GM19023 (cell line): ENCODE measurements at regions not wholly inside any gene's neighbourhood (a gene's known extent, or its start where the extent isn't known, plus 50 kb on each side); places are given as distances from the start of the nearest gene placed in this dataset.
A peak's percentile ranks its signal among the peaks of the same experiment; 100 is the strongest.
"Not testable (repeated sequence)": the region's sequence is repeated elsewhere in the genome, so short reads cannot be mapped to it uniquely, and the experiment has no call there.

Source experiments
- ATAC-seq: cut with Tn5 transposase; IDR thresholded peaks from one replicate; pipeline ENCODE4 v1.9.1; 2021; ENCODE audit warnings: mild to moderate bottlenecking, moderate library complexity; ENCODE audit not compliant: unreplicated experiment

DNA sequence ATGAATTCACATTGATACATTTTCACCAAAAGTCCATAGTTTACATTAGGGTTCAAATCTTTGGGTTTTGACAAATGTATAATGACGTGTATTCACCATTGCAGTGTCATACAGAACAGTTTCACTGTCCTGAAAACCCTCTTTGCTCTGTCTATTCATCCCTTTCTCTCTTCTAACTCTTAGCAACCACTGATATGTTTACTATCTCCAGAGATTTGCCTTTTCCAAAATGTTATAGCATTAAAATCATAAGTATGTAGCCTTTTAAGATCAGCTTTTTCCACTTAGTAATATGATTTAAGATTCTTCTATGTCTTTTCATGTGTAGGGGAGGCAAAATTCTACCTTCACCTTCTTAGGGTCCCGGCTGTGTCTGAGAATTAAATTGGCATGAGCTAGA, 203.8 kb downstream of the TPRG1 start:
- no peak for ATAC-seq

DNA sequence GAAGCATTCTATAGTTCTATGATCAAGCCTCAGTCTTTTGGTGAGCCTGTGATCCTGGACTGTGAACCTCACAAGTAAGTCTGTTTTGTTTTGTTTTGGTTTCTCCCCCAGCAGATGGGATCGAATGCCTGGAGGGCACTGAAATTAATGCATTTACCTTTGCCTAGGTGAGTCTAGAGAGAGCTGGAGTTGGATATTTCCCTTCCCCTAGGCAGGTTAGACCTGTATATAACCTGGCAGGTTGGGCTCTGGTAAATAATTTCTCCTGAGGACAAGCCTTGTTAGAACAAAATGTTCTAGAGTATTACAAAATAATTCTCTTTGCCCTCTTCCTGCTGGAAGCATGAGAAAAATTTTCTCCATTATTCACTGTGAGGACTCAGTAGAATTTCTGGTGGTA, 211.9 kb downstream of the TPRG1 start:
- ATAC-seq = no peak

- ATAC-seq = not testable (repeated sequence)
Observed at GRCh38 chr3:189385880-189386279, 214.1 kb downstream of the TPRG1 start.

GRCh38 chr3:189386739-189387138, 215.0 kb downstream of the TPRG1 start:
- ATAC-seq = no peak

GRCh38 chr3:189389346-189389745, 217.6 kb downstream of the TPRG1 start:
- ATAC-seq = no peak

DNA sequence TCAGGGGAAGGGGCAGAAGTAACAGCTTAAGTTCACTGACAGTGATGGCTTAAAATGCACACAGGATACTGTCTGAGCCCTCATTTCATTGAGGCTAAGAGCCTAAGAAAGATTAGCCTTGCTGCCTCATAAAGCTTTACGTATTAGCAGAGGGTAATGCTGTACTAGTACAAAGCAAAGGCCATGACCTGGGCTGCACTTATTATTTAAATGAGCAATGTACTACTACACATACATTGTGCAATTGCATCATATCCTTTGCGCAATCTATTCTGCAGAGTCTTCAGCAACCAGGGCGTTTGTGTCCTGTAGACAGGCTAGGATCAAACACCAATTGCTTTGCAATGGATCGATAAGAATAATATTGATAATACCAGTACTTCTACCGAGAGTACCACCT, 221.8 kb downstream of the TPRG1 start:
- ATAC-seq = no peak

DNA sequence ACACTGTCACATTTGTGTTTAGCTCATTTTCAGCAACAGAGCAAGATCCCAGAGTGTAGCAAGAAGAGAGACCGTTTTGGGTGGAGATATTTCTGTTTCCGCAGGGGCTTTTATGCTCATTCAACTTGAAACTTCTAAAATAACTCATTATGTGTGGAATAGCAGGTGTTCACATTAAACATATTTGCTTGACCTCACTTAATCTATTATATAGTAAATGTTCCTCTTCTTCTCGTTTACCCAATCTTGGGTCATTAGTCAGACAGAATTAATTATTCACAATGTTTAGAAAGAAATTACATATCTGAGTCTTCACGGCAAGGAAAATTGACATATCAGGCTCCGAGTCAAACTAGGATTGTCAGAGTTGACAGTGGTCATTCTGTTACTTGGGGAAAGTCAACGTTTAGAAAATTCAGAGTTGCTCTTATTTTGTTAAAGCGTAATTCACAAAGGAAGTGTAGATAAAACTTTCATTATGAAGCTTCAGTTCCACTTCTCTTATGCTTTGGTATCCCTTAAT, 222.9 kb downstream of the TPRG1 start:
- ATAC-seq = peak; percentile 84

DNA sequence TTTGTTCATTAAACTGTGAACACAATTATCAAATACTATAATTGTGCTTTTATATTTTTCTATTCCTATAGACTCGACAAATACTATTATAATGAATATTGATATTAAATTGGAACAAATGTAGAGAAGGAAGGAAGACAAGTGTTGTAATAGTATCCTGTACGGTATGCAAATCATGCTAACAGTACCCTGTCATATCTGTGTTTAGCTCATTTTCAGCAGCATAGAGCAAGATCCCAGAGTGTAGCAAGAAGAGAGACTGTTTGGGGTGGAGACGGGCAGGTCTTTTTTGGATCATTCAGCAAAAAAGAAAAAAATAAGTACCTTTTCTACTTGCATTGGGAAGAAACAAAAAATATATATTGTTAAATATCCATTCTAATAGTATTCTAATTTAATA, 224.1 kb downstream of the TPRG1 start:
- ATAC-seq = no peak

DNA sequence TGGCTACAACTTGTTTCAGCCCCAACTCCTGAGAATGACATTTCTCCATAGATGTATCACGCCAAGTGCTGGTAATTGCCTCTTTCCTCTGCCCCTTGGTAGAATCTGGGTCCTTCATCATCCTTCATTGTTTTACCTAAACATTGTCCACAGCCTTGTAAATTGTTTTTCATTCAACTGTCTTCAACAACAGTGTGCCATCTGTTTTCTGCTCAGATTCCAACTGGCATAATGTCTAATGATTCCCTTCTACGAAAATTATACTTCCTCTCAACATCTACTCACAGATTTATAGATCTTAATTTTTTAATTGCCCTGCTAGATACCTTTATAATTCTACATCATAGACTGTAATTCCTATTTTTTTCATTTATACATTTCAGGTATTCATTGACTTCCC, 226.9 kb downstream of the TPRG1 start:
- no peak for ATAC-seq

DNA sequence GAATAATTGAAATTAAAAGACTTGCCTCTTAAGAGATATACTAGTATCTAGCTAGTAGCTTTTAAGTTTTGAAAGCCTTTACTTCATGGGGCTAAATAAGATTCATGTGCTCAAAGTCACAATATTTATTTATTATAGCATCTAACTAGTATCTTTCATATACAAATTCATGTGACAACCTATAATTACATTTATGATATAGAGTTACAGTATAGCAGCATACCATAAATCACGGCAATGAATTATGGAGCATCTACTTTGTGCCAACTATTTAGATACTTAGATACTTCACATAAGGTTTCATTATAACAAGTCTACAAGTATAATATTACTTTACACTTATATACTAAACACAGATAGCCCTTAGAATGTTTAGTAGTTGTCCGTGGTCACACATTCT, 229.4 kb downstream of the TPRG1 start:
- ATAC-seq = no peak

DNA sequence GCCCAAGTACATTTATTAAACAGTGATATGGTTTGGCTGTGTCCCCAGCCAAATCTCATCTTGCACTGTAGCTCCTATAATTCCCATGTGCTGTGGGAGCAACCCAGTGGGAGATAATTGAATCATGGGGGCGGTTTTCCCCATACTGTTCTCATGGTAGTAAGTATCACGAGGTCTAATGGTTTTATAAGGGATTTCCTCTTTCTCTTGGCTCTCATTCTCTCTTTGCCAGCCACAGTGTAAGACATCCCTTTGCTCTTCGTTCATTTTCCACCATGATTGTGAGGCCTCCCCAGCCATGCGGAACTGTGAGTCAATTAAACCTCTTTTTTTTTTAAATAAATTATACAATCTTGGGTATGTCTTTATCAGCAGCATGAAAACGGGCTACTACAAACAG, 228.0 kb upstream of the TP63 start:
- no peak for ATAC-seq

- no peak for ATAC-seq
Observed at GRCh38 chr3:189404024-189404423, 227.2 kb upstream of the TP63 start.

GRCh38 chr3:189404797-189405484, 226.2 kb upstream of the TP63 start:
- ATAC-seq = peak; percentile 67

DNA sequence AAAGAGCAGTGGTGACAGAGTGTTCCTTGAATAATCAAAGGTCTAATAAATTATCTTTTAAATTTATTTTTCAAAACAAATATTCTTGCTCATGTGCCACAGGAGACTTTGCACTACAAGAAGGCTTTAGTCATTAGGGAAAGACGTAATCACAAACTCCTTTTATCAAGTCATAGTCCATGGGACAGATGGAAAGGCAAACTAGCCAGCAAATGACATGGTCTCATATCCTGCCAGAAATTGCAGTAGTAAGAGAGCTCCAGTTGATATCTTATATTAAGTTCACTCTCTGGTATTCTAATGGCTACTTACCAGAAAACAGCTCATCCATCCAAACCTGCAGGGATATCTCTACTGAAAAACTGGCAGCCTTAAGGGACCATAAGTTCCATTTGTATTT, 225.0 kb upstream of the TP63 start:
- ATAC-seq = no peak

- no peak for ATAC-seq
Observed at GRCh38 chr3:189410522-189410921, 220.7 kb upstream of the TP63 start.

GRCh38 chr3:189419038-189419437, 212.2 kb upstream of the TP63 start:
- ATAC-seq = no peak

GRCh38 chr3:189419683-189420082, 211.5 kb upstream of the TP63 start:
- ATAC-seq = no peak

GRCh38 chr3:189424922-189425321, 206.3 kb upstream of the TP63 start:
- ATAC-seq = no peak

- no peak for ATAC-seq
Observed at GRCh38 chr3:189429019-189429418, 202.2 kb upstream of the TP63 start.

GRCh38 chr3:189430166-189430565, 201.0 kb upstream of the TP63 start:
- ATAC-seq = no peak

DNA sequence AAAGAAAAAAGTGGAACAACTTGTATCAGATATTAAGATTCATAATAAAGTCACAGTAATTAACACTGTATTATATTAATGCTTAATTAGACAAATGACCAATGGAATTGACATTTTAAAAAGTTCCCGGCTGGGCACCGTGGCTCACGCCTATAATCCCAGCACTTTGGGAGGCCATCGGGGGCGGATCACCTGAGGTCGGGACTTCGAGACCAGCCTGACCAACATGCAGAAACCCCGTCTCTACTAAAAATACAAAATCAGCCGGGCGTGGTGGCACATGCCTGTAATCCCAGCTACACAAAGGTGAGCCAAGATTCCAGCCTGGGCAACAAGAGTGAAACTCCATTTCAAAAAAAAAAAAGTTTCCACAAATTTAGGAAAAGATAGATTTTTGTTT, 188.9 kb upstream of the TP63 start:
- ATAC-seq = not testable (repeated sequence)

DNA sequence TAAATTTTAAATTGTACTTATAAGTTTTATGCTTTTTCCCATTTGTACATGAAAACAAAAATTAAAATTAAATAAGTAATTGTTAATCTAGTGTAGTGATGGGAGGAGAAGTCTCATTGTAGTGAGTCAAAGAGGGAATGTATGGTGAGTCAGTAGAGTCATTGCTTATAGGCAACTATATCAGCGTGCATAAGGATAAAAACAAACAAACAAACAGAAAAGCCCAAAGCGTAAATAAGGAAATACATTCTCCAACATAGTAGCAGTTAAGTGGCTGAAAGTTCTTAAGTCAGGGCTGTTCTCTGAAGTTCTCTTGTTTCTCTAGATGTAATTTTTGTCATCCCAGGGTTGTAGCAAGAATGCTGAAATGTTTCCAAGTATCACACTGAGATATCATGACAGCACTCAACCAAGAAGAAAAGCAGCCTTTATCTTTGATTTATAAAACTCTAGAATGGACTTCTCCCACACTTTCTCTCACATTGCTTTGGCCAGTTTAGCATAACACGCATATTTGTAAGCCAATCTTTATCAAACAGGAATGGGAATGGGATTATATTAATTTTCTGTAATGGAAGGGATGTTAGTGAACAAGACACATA, 184.1 kb upstream of the TP63 start:
- ATAC-seq = no peak

DNA sequence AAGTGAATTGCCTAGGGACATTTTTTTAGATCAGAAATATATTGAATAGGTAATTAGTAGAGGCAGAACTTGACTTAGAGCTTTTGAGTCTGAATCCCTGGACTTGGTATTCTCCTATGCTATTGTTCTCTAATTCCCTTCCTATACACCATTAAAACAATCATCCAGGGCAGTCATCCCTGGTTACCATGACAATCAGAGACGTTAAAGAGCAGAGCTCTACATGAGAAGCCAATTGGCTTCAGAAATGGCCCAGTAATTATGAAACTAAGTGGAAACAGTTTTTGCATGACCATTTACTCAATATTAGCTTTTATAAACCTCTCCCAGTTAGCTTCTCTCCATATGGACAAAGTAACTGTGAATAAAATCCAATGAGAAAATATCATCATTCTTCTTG, 182.1 kb upstream of the TP63 start:
- no peak for ATAC-seq
